ENCODE measurements at regions not wholly inside any gene's neighbourhood (a gene's known extent, or its start where the extent isn't known, plus 50 kb on each side); places are given as distances from the start of the nearest gene placed in this dataset.

DNA sequence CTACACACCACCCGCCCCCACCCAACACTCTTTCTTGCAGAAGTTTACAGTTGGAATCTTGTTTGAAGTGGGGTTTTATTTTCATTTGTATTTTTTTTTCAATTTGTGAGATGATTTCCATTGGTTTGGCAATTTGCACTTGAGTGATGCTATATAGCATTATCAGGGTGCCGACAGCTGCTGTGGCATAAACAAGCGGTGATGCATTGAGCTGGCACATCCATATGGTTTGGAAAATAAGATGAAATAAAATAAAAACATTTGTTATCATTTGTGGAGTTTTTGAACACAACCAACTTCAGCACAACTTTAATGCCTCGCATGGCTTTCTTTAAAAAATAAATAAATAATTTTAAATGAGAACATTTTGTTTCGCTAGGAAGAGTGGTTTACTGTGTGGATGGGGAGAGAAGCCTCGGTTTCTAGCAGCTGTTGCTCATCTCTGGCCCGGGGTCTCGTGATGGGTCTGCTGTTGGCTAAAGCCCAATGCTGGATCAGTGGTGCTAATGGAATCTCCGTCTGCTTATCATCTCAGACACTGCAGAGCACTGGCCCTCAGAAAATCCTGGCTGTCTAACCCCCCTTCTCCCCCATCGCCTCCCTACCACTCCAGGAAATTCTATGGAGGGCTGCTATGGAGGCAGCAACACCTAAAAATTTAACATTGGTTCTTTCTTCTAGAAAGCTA lies 192.3 kb upstream of the MAF start:
- no peak for DNase-seq (ENCODE audit: low spot score in 2 of 2)
- Histone ChIP-seq H3K4me3 (no peak overlapping the region), H3K4me1 (peaks cover 0 to 4% (median 0%) of the 10 kb centered on the region in 4 donors), H3K9me3 (no peaks in the 10 kb centered on the region), H3K27me3 (no peaks in the 10 kb centered on the region), H3K36me3 (no peaks in the 10 kb centered on the region), H3K27ac (no peak overlapping the region)
- TF ChIP-seq POLR2A (IDR thresholded peaks at IDR 0.05) = no peak
- TF ChIP-seq EP300 (IDR thresholded peaks at IDR 0.05) = no peak
- TF ChIP-seq, protein P1, sequence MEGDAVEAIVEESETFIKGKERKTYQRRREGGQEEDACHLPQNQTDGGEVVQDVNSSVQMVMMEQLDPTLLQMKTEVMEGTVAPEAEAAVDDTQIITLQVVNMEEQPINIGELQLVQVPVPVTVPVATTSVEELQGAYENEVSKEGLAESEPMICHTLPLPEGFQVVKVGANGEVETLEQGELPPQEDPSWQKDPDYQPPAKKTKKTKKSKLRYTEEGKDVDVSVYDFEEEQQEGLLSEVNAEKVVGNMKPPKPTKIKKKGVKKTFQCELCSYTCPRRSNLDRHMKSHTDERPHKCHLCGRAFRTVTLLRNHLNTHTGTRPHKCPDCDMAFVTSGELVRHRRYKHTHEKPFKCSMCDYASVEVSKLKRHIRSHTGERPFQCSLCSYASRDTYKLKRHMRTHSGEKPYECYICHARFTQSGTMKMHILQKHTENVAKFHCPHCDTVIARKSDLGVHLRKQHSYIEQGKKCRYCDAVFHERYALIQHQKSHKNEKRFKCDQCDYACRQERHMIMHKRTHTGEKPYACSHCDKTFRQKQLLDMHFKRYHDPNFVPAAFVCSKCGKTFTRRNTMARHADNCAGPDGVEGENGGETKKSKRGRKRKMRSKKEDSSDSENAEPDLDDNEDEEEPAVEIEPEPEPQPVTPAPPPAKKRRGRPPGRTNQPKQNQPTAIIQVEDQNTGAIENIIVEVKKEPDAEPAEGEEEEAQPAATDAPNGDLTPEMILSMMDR (IDR thresholded peaks at IDR 0.05) = no peak
- WGBS, 2 donors = 73% methylated on average over 10 of the region's 10 CpGs

DNA sequence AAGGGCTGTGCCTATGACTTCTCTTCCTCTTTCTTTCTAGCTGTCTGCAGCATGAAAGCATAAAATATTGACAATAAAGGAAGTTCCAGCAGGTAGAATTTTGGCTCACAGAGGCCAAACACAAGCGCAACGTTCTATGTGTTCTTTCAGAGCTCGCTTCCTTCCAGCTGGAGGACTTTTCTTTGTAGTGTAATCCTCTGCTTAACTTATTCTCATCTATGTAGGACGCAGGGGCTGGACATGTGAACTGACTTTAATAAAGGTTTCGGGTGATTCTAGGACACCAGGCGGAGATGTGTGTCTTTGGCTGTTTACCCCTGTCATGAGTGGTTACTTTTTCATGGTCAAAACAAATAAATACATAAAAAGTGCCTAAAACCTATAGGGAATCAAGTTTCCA lies 191.5 kb upstream of the MAF start:
- no peak overlapping the region for H3K4me3 ChIP-seq
- H3K27me3 ChIP-seq = no peaks in the 10 kb centered on the region
- peaks cover 0 to 4% (median 0%) of the 10 kb centered on the region in 4 donors for H3K4me1 ChIP-seq
- DNase-seq (ENCODE audit: low spot score in 2 of 2) = no peak
- TF ChIP-seq, protein P1 (IDR thresholded peaks at IDR 0.05) = no peak
- no peak for TF ChIP-seq POLR2A (IDR thresholded peaks at IDR 0.05)
- no peak for TF ChIP-seq EP300 (IDR thresholded peaks at IDR 0.05)
- 91 to 94% methylated on average over 6 of the region's 6 CpGs for WGBS, 2 donors
- no peak overlapping the region for H3K27ac ChIP-seq
- no peaks in the 10 kb centered on the region for H3K9me3 ChIP-seq
- H3K36me3 ChIP-seq = no peaks in the 10 kb centered on the region

DNA sequence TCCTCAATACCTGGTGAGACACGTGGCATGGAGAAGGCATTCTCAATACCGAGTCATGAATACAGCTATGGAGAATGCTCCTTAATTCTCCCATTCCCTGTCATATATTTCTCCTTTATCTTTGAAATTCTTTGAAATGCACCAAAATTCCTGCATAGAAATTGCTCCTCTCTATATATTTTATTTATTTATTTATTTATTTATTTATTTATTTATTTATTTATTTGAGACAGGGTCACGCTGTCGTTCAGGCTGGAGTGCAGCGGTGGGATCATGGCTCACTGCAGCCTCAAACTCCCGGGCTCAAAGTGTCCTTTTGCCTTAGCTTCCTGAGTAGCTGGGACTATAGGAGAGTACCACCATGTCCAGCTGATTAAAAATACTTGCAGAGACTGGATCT lies 190.3 kb upstream of the MAF start:
- Histone ChIP-seq H3K4me3 (no peak overlapping the region), H3K36me3 (no peaks in the 10 kb centered on the region), H3K4me1 (peaks cover 0 to 4% (median 0%) of the 10 kb centered on the region in 4 donors), H3K27ac (no peak overlapping the region), H3K9me3 (no peaks in the 10 kb centered on the region), H3K27me3 (no peaks in the 10 kb centered on the region)
- WGBS, 2 donors = 92 to 94% methylated on average over 6 of the region's 6 CpGs
- TF ChIP-seq EP300 (IDR thresholded peaks at IDR 0.05) (no peak), POLR2A (IDR thresholded peaks at IDR 0.05) (no peak)
- TF ChIP-seq, protein P1 (IDR thresholded peaks at IDR 0.05) = no peak
- DNase-seq (ENCODE audit: low spot score in 2 of 2) = no peak

DNA sequence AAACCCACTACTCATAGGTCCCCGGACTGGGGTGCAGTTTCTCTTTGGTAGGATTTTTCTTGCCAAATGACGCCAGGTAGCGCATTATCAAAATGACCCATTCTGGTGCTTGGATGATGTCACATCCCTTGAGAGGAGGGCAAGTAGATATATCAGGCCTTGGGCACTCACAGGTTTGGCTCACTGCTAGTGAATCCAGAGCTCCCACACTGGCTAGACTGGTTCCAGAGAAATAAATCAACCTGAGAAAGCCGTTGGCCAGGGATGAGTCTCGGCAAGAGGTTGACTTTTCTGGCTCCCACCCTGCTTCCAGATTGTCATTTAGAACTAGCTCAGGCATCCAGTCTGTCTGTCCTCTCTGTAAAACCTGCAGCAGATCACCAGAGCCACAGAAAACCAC lies 188.4 kb upstream of the MAF start:
- H3K27me3 ChIP-seq = no peaks in the 10 kb centered on the region
- TF ChIP-seq, protein P1 (IDR thresholded peaks at IDR 0.05) = no peak
- TF ChIP-seq POLR2A (IDR thresholded peaks at IDR 0.05) (no peak), EP300 (IDR thresholded peaks at IDR 0.05) (no peak)
- DNase-seq (ENCODE audit: low spot score in 2 of 2) = no peak
- WGBS, 2 donors = 88 to 91% methylated on average over 5 of the region's 5 CpGs
- peaks cover 0 to 4% (median 0%) of the 10 kb centered on the region in 4 donors for H3K4me1 ChIP-seq
- no peaks in the 10 kb centered on the region for H3K36me3 ChIP-seq
- H3K4me3 ChIP-seq = no peak overlapping the region
- no peak overlapping the region for H3K27ac ChIP-seq
- H3K9me3 ChIP-seq = peaks cover 0 to 3% (median 0%) of the 10 kb centered on the region in 4 donors

DNA sequence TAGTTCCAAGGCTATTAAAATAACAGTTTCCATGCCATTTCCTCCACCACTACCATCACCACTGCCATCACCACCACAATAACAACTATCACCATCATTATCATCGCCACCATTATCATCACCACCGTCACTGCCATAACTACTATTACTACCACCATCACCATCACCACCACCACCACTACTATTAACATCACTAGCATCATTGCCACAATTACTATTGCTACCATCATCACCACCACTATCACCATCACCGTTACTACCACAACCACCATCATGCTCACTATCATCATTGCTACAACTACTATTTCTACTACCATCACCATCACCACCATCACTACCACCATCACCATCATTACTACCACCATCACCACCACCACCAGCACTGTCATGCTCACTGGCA lies 185.9 kb upstream of the MAF start:
- Histone ChIP-seq H3K4me3 (no peak overlapping the region), H3K27me3 (no peaks in the 10 kb centered on the region), H3K27ac (no peak overlapping the region), H3K36me3 (no peaks in the 10 kb centered on the region), H3K4me1 (peaks cover 0 to 4% (median 0%) of the 10 kb centered on the region in 4 donors), H3K9me3 (peaks cover 0 to 3% (median 0%) of the 10 kb centered on the region in 4 donors)
- WGBS, 2 donors = 95 to 97% methylated on average over 3 of the region's 3 CpGs
- DNase-seq (ENCODE audit: low spot score in 2 of 2) = no peak
- TF ChIP-seq POLR2A (IDR thresholded peaks at IDR 0.05) (no peak), EP300 (IDR thresholded peaks at IDR 0.05) (no peak)
- TF ChIP-seq, protein P1 (IDR thresholded peaks at IDR 0.05) = no peak
